Smooth muscle cell of the brain vasculature (primary cell): ENCODE measurements at regions not wholly inside any gene's neighbourhood (a gene's known extent, or its start where the extent isn't known, plus 50 kb on each side); places are given as distances from the start of the nearest gene placed in this dataset.

Source experiments
- DNase-seq: peaks from one replicate; pipeline ENCODE4 v3.0.0-alpha.2; 2012; ENCODE audit warnings: low read depth, low spot score

- DNase-seq = no peak
These were observed 244.4 kb upstream of the NDST4 start for GRCh38 chr4:115357776-115358175.

- DNase-seq = no peak
These were observed 242.8 kb upstream of the NDST4 start for GRCh38 chr4:115356176-115356575.

GRCh38 chr4:115355329-115355728, 241.9 kb upstream of the NDST4 start:
- DNase-seq = no peak

GRCh38 chr4:115353370-115353769, 239.9 kb upstream of the NDST4 start:
- DNase-seq = no peak

DNA sequence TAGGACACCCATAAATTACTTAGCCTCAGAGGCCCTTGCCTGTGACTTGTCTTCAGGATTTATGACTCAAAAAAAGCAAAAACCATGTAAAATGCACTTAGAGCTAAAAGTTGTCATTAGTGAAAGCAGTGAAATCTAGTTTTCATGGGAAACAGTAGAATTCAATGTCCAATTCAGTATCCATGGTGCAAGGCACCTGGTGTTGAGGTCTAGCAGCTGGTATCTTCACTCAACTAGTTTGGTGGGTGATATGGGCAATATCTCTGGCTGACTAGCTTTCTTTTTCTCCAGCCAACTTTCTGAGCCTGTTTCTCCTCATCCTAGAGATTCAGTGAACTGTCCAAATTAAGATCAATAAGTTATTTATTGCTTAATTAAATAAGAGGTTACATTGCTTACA, 229.8 kb upstream of the NDST4 start:
- no peak for DNase-seq

GRCh38 chr4:115334736-115335411, 221.5 kb upstream of the NDST4 start:
- no peak for DNase-seq

- DNase-seq = no peak
These were observed 218.7 kb upstream of the NDST4 start for GRCh38 chr4:115332078-115332477.

DNA sequence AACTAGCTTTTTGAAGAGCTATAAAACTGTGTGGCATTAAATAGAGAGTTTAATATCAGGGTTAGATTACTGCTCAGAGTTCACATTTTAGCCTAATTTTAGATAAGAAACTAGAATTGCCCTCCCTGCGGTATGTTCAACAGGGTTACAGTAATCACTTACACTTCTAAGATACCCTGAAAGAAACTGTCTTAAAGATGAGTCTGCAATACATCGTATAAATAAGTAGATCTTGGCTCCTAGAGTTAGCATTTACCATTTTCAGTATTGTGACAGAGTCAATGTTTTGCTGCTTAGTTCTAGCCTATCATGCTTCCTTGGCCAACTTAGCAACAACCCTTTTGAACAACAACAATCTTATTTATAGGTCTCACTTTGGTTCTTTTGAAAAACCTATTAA, 217.8 kb upstream of the NDST4 start:
- no peak for DNase-seq

- no peak for DNase-seq
These were observed 212.4 kb upstream of the NDST4 start for GRCh38 chr4:115325836-115326235.

GRCh38 chr4:115323106-115323707, 209.8 kb upstream of the NDST4 start:
- DNase-seq = no peak

DNA sequence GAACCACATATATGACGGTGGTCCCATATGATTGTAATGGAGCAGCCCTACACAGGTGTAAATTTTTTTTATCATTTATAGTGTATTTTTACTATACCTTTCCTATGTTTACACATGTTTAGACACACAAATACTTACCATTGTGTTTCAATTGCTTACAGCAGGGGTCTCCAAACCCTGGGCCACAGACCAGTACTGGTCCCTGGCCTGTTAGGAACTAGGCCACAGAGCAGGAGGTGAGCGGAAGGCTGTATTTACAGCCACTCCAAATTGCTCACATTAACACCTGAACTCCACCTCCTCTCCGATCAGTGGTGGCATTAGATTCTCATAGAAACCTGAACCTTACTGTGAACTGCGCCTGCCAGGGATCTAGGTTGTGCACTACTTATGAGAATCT, 201.8 kb upstream of the NDST4 start:
- DNase-seq = no peak

DNA sequence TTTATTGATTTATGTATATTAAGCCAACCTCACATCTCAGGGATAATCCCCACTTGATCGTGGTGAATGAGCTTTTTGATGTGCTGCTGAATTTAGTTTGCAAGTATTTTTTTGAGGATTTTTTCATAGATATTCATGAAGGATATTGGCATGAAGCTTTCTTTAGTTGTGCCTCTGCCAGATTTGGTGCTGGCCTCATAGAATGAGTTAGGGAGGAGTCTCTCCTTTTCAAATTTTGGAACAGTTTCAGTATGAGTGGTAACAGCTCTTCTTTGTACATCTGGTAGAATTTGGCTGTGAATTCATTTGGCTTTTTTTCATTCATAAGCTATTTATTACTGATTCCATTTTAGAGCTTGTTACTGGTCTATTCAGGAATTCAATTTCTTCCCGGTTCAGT, 197.2 kb upstream of the NDST4 start:
- DNase-seq = no peak

DNA sequence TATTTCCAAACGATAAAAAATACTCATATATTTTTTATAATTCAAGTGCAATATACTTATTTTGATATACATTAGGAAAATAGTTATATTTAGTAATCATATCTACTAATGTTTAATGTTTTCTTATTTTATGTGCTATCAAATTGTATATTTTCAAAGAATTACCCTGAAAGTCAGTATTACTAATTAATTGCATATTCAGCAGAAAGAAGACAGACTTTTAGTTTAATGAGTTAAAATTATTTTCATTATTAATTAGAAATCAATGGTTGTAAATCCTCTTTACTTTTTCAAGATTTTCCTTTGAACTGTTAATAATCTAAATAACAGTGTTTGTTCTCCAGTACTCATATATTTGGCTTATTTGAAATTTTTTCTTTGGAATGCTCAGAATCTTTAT, 181.3 kb upstream of the NDST4 start:
- no peak for DNase-seq

DNA sequence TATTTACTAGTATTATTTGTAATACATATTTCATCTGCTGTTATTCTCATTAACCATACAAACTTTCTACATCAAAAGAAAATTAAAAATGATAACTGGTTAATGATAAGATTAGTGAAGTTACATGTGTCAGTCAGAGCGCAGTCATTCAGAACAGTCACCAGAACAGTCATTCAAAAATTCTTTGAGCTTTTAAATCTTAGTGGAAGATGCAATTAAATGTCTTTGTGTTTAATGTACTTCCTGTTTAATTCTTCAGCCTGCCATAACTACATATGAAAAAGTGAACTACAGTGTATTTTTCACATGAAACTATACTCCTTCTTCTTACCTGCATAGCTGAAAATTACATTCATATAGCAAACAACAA, 179.7 kb upstream of the NDST4 start:
- no peak for DNase-seq

- no peak for DNase-seq
These were observed 179.1 kb upstream of the NDST4 start for GRCh38 chr4:115292320-115293092.

DNA sequence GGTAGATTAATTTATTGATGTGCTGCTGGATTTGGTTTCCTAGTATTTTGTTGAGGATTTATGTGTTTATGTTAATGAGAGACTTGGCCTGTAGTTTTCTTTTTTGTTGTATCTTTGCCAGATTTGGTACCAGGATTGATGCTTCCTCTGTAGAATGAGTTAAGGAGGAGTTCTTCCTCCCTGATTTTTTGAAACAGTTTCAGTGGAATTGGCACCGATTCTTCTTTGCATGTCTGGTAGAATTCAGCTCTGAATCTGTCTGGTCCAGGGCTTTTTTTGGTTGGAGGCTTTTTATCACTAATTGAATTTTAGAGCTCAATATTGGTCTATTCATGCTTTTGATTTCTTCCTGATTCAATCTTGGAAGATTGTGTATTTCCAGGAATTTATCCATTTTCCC, 174.0 kb upstream of the NDST4 start:
- DNase-seq = no peak

DNA sequence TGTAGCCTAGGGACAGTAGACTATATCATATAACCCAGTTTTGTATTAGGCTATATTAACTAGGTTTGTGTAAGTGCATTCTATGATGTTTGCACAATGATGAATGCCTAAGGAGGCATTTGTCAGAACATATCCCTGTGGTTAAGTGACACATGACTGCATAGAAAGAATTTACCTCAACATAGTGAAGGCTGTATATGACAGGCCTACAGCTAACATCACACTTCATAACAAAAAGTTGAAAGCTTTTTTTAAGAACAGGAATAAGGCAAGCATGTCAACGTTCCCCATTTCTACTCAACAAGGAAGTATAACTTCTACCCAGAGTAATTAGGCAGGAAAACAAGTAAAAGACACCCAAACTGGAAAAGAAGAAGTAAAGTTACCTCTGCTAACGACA, 165.9 kb upstream of the NDST4 start:
- no peak for DNase-seq

DNA sequence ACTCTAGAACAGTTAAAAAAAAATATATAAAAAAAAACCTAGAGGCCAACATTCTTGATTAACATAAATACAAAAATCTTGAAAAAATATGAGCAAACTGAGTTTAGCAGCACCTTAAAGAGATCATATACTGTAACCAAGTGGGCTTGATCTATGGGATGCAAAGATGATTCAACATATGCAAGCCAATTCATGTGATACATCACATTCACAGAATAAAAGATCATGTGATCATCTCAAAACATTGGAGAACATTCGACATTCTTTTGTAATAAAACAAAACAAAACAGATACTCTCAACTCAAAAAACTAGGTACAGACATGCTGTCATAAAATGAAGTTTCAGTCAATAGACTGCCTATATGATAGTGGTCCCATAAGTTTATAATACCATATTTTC, 165.4 kb upstream of the NDST4 start:
- no peak for DNase-seq

GRCh38 chr4:115275615-115276014, 162.2 kb upstream of the NDST4 start:
- no peak for DNase-seq

GRCh38 chr4:115274545-115274944, 161.1 kb upstream of the NDST4 start:
- DNase-seq = no peak

DNA sequence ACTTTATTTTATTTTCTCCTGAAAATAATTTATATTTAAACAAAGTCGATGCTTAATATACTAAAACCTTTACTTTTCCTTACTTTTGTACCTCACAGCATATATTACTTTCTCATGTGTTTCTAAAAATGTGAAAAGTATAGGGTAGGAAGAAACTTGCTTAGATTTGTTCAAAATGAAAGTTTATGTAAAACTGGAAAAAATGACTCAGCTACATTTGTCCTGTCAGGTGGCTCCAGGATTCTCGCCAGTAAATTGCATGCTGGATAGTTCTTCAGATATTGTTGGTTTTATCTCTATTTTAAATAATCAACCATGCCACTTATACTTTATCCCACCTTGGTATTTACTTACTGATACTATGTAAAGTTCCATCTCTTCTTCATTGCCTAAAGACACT, 159.2 kb upstream of the NDST4 start:
- no peak for DNase-seq

GRCh38 chr4:115272185-115272584, 158.8 kb upstream of the NDST4 start:
- DNase-seq = no peak

GRCh38 chr4:115260195-115260594, 146.8 kb upstream of the NDST4 start:
- no peak for DNase-seq
